ENCODE measurements at regions not wholly inside any gene's neighbourhood (a gene's known extent, or its start where the extent isn't known, plus 50 kb on each side); places are given as distances from the start of the nearest gene placed in this dataset.
"Not testable (repeated sequence)": the region's sequence is repeated elsewhere in the genome, so short reads cannot be mapped to it uniquely, and the experiment has no call there.

GRCh38 chr16:54985156-54985555 lies 54.5 kb downstream of the IRX5 start:
- no peaks in the 10 kb centered on the region for H3K9me3 Mint-ChIP-seq
- no peak overlapping the region for H3K27ac Mint-ChIP-seq
- no peak for DNase-seq
- H3K4me3 Mint-ChIP-seq, result no peak overlapping the region
- H3K4me1 Mint-ChIP-seq (ENCODE audit: low read depth), result no peaks in the 10 kb centered on the region
- no peaks in the 10 kb centered on the region for H3K36me3 Mint-ChIP-seq (ENCODE audit: low read depth)
- CTCF ChIA-PET, result no interaction called here
- TF ChIP-seq, protein P1, sequence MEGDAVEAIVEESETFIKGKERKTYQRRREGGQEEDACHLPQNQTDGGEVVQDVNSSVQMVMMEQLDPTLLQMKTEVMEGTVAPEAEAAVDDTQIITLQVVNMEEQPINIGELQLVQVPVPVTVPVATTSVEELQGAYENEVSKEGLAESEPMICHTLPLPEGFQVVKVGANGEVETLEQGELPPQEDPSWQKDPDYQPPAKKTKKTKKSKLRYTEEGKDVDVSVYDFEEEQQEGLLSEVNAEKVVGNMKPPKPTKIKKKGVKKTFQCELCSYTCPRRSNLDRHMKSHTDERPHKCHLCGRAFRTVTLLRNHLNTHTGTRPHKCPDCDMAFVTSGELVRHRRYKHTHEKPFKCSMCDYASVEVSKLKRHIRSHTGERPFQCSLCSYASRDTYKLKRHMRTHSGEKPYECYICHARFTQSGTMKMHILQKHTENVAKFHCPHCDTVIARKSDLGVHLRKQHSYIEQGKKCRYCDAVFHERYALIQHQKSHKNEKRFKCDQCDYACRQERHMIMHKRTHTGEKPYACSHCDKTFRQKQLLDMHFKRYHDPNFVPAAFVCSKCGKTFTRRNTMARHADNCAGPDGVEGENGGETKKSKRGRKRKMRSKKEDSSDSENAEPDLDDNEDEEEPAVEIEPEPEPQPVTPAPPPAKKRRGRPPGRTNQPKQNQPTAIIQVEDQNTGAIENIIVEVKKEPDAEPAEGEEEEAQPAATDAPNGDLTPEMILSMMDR (IDR thresholded peaks at IDR 0.05), result no peak
- POLR2A ChIA-PET, result no interaction called here
- ATAC-seq, result no peak
- intact Hi-C loops (cut with micrococcal nuclease), result no loop called here
- H3K27me3 Mint-ChIP-seq, result no peaks in the 10 kb centered on the region

DNA sequence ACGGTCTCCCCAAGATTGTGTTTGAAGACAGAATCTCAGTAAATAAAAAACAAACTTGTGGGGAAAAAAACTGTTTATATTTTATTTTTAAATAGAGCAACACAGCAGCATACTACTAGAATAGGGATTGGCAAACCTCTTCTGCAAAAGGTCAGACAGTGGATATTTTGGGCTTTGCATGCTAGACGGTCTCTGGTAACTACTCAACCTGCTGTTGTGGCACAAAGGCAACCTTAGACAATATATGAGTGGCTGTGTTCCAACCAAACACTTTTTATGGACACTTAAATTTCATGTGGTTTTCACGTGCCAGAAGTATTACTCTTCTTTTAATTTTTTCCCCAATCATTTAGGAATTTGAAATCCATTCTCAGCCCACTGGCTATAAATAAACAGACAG lies 55.0 kb downstream of the IRX5 start:
- ChIA-PET CTCF (no interaction called here), POLR2A (no interaction called here)
- H3K4me3 Mint-ChIP-seq, result no peak overlapping the region
- no peak for DNase-seq
- TF ChIP-seq, protein P1 (IDR thresholded peaks at IDR 0.05), result no peak
- no peaks in the 10 kb centered on the region for H3K9me3 Mint-ChIP-seq
- ATAC-seq, result no peak
- no peaks in the 10 kb centered on the region for H3K36me3 Mint-ChIP-seq (ENCODE audit: low read depth)
- no peaks in the 10 kb centered on the region for H3K4me1 Mint-ChIP-seq (ENCODE audit: low read depth)
- H3K27me3 Mint-ChIP-seq, result no peaks in the 10 kb centered on the region
- no peak overlapping the region for H3K27ac Mint-ChIP-seq
- intact Hi-C loops (cut with micrococcal nuclease), result no loop called here

GRCh38 chr16:54986409-54986808 lies 55.7 kb downstream of the IRX5 start:
- no peak overlapping the region for H3K4me3 Mint-ChIP-seq

GRCh38 chr16:54987081-54987480 lies 56.4 kb downstream of the IRX5 start:
- no peaks in the 10 kb centered on the region for H3K9me3 Mint-ChIP-seq
- CTCF ChIA-PET, result no interaction called here

More at GRCh38 chr16:54986409-54986808, 55.7 kb downstream of the IRX5 start:
- Mint-ChIP-seq H3K27ac (no peak overlapping the region), H3K4me1 (ENCODE audit: low read depth) (no peaks in the 10 kb centered on the region), H3K9me3 (no peaks in the 10 kb centered on the region), H3K27me3 (no peaks in the 10 kb centered on the region), H3K36me3 (ENCODE audit: low read depth) (no peaks in the 10 kb centered on the region)
- TF ChIP-seq, protein P1 (IDR thresholded peaks at IDR 0.05), result no peak
- ChIA-PET CTCF (no interaction called here), POLR2A (no interaction called here)
- intact Hi-C loops (cut with micrococcal nuclease), result no loop called here
- no peak for ATAC-seq
- no peak for DNase-seq

GRCh38 chr16:54991525-54991924 lies 60.9 kb downstream of the IRX5 start:
- POLR2A ChIA-PET, result no interaction called here
- no peak for ATAC-seq

More at GRCh38 chr16:54987081-54987480, 56.4 kb downstream of the IRX5 start:
- no peaks in the 10 kb centered on the region for H3K27me3 Mint-ChIP-seq
- H3K4me3 Mint-ChIP-seq, result no peak overlapping the region
- no peaks in the 10 kb centered on the region for H3K4me1 Mint-ChIP-seq (ENCODE audit: low read depth)
- no peak for DNase-seq
- H3K36me3 Mint-ChIP-seq (ENCODE audit: low read depth), result no peaks in the 10 kb centered on the region
- intact Hi-C loops (cut with micrococcal nuclease), result no loop called here
- no peak for ATAC-seq
- no peak overlapping the region for H3K27ac Mint-ChIP-seq
- POLR2A ChIA-PET, result no interaction called here
- TF ChIP-seq, protein P1 (IDR thresholded peaks at IDR 0.05), result no peak

DNA sequence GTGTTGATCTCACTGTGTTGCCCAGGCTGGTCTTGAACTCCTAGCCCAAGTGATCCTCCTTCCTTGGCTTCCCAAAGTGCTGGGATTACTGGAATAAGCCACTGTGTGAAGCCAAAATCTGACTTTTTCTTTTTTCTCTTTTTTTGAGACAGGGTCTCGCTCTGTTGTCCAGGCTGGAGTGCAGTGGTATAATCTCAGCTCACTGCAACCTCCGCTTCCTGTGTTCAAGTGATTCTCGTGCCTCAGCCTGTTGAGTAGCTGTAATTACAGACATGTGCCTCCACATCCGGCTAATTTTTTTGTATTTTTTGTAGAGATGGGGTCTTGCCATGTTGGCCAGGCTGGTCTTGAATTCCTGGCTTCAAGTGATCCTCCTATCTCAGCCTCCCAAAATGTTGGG lies 61.3 kb downstream of the IRX5 start:
- H3K9me3 Mint-ChIP-seq; POLR2A ChIA-PET; intact Hi-C loops (cut with micrococcal nuclease); ATAC-seq; H3K36me3 Mint-ChIP-seq (ENCODE audit: low read depth); H3K27ac Mint-ChIP-seq; DNase-seq; H3K27me3 Mint-ChIP-seq; H3K4me3 Mint-ChIP-seq; CTCF ChIA-PET; H3K4me1 Mint-ChIP-seq (ENCODE audit: low read depth): not testable (repeated sequence)

More at GRCh38 chr16:54991525-54991924, 60.9 kb downstream of the IRX5 start:
- Mint-ChIP-seq H3K36me3 (ENCODE audit: low read depth) (no peaks in the 10 kb centered on the region), H3K27ac (no peak overlapping the region), H3K4me3 (no peak overlapping the region), H3K27me3 (no peaks in the 10 kb centered on the region), H3K9me3 (no peaks in the 10 kb centered on the region), H3K4me1 (ENCODE audit: low read depth) (no peaks in the 10 kb centered on the region)
- intact Hi-C loops (cut with micrococcal nuclease), result no loop called here
- CTCF ChIA-PET, result no interaction called here
- TF ChIP-seq, protein P1 (IDR thresholded peaks at IDR 0.05), result no peak
- DNase-seq, result no peak

Data from activated CD8-positive, alpha-beta T cell treated with anti-CD3 and anti-CD28 coated beads for 36 hours (primary cell).